Ishikawa (cell line): ENCODE measurements at regions not wholly inside any gene's neighbourhood (a gene's known extent, or its start where the extent isn't known, plus 50 kb on each side); places are given as distances from the start of the nearest gene placed in this dataset.

Source experiments
- CEBPB ChIP-seq: IDR thresholded peaks from 2 replicates; pipeline ENCODE4 v1.6.1; 2012
- CREB1 ChIP-seq: IDR thresholded peaks from 2 replicates; pipeline ENCODE4 v1.6.1; 2012; ENCODE audit warnings: low read depth
- EGR1 ChIP-seq: IDR thresholded peaks from 2 replicates; pipeline ENCODE4 v1.6.1; 2012
- EP300 ChIP-seq: IDR thresholded peaks from 2 replicates; pipeline ENCODE4 v1.6.1; 2012; ENCODE audit warnings: borderline replicate concordance
- FOXM1 ChIP-seq: IDR thresholded peaks from 2 replicates; pipeline ENCODE4 v1.6.1; 2012; ENCODE audit warnings: low read depth, borderline replicate concordance
- NFIC ChIP-seq: IDR thresholded peaks from 2 replicates; pipeline ENCODE4 v1.6.1; 2012
- RAD21 ChIP-seq: IDR thresholded peaks from 2 replicates; pipeline ENCODE4 v1.6.1; 2012; ENCODE audit warnings: low read depth
- REST ChIP-seq: IDR thresholded peaks from 2 replicates; pipeline ENCODE4 v1.6.1; 2012; ENCODE audit warnings: low read depth, mild to moderate bottlenecking
- TAF1 ChIP-seq: IDR thresholded peaks from 2 replicates; pipeline ENCODE4 v1.6.1; 2012; ENCODE audit warnings: low read depth, mild to moderate bottlenecking
- TCF12 ChIP-seq: IDR thresholded peaks from 2 replicates; pipeline ENCODE4 v1.6.1; 2012; ENCODE audit warnings: low read depth
- TEAD4 ChIP-seq: IDR thresholded peaks from 2 replicates; pipeline ENCODE4 v1.6.1; 2012
- USF1 ChIP-seq: IDR thresholded peaks from 2 replicates; pipeline ENCODE4 v1.6.1; 2012
- YY1 ChIP-seq: IDR thresholded peaks from 2 replicates; pipeline ENCODE4 v1.6.1; 2012; ENCODE audit warnings: low read depth
- ZBTB7A ChIP-seq: IDR thresholded peaks from 2 replicates; pipeline ENCODE4 v1.6.1; 2012; ENCODE audit warnings: low read depth
- TF ChIP-seq, protein P1 (sequence below): IDR thresholded peaks from 2 replicates; pipeline ENCODE4 v1.6.1; 2012

DNA sequence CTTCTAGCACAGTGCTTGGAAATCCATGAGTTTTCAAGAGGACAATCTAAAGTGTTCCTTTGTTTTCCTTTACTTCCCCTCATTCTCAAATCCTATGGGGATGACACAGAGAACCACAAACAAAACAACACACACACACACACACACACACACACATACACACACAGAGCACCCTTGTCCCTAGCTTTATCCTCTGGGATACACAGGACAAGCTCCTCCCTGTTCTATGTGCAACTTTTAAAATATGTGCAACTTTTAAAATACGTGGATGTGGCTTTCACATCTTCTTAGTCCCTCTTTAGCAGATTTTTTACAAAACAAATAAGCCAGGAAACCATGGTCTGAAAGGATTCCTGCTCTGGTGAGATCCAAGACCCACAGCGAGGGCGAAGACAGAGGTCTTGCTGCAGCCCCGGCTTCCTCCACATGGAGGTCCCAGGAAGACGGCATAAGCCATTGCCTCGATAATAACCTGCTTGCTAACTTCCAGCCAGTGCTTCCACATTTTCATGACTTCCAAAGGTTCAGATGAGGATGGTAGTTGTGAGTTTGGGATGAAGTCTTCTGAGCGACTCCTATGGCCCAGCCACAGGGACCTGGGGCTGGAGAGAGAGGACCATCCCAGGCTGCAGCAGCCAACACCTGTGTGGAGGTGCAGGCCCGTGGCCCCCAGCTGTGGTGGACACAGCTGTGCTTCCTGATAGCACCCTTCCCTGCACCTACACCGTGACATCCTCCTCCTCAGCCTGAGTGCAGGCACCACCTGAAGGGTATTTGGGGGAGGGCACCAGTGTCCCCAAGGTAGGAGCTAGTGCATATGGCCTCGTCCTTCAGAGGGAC is 62.8 kb upstream of the CD93 start:
- TF ChIP-seq CREB1 (no peak), FOXM1 (no peak), EGR1 (no peak), TCF12 (no peak), NFIC (no peak), TAF1 (no peak), REST (no peak), CEBPB (no peak), RAD21 (no peak), ZBTB7A (no peak), TEAD4 (no peak), YY1 (no peak)
- TF ChIP-seq, protein P1, sequence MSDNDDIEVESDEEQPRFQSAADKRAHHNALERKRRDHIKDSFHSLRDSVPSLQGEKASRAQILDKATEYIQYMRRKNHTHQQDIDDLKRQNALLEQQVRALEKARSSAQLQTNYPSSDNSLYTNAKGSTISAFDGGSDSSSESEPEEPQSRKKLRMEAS: no peak

GRCh38 chr20:23147964-23148730 is 62.0 kb upstream of the CD93 start:
- TF ChIP-seq CEBPB (no peak), TEAD4 (no peak), NFIC (no peak), TCF12 (no peak), EGR1 (no peak), TAF1 (no peak), FOXM1 (no peak), YY1 (no peak), REST (no peak), USF1 (no peak)
- TF ChIP-seq, protein P1: no peak

- TF ChIP-seq TEAD4 (no peak), YY1 (no peak), TCF12 (no peak), ZBTB7A (no peak), NFIC (no peak), REST (no peak), EP300 (no peak), TAF1 (no peak), RAD21 (no peak), FOXM1 (no peak), CREB1 (no peak), CEBPB (no peak), USF1 (no peak)
- TF ChIP-seq, protein P1: no peak
These were observed 61.5 kb upstream of the CD93 start for GRCh38 chr20:23147647-23147963.
